Esophagus squamous epithelium (tissue), 4 donors: ENCODE measurements at regions not wholly inside any gene's neighbourhood (a gene's known extent, or its start where the extent isn't known, plus 50 kb on each side); places are given as distances from the start of the nearest gene placed in this dataset.

ENCODE experiments used
- CTCF ChIP-seq, 6 experiments: fragments of 450-650 bp in 4 of 6; fragments of 200-600 bp in 2 of 6; sonication (generic) in 2 of 6; IDR thresholded peaks; one replicate each; pipeline ENCODE4 v1.5.1; 2016 to 2019; ENCODE audit warnings: antibody characterized with exemption in 6 of 6, mild to moderate bottlenecking in 4 of 6, moderate library complexity in 4 of 6
- POLR2A ChIP-seq, 4 donors: fragments of 450-650 bp; IDR thresholded peaks; one replicate each; pipeline ENCODE4 v1.6.1; 2017; ENCODE audit warnings: antibody characterized with exemption in 4 of 4, mild to moderate bottlenecking in 4 of 4, moderate library complexity in 3 of 4

- TF ChIP-seq CTCF (IDR thresholded peaks at IDR 0.05) (no peak), POLR2A (IDR thresholded peaks at IDR 0.05) (no peak)
These were observed 395.9 kb downstream of the DHX35 start for GRCh38 chr20:39358052-39358451.
